ENCODE measurements at regions not wholly inside any gene's neighbourhood (a gene's known extent, or its start where the extent isn't known, plus 50 kb on each side); places are given as distances from the start of the nearest gene placed in this dataset.

DNA sequence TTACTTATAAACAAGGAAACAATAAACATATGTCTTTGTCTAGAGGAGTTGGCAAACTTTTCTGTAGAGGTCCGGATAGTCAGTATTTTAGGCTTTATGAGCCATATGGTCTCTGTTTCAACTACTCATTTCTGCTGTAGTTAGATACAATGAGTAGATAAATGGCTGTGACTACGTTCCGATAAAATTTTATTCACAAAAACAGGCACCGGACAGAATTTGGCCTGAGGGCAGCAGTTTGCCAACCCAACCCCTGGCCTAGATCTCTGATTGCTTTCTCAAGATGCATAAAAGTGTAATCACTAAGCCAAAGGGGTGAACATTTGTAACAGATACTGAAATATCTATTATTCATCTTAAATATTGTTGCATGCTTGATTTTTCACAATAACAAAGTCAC, 123.1 kb upstream of the ESRRG start:
- no peak for FAIRE-seq

DNA sequence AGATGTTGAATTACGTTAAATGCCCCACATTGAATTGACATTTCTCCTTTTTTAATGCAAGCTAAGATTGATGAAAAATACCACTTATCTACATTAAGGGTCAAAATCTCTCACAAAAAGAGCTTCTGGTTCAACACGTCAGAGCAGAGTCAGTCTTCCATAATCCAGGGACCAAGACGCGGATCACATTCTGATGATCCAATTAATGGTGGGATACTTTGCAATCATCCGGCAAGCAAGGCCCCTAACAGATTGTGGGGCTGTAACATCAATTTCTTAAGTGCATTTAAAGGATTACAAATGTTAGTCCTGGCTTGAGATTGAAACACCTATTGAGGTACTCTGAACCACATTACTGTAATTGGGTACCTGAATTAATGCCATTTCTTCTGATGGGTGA, 120.2 kb upstream of the ESRRG start:
- no peak for FAIRE-seq

DNA sequence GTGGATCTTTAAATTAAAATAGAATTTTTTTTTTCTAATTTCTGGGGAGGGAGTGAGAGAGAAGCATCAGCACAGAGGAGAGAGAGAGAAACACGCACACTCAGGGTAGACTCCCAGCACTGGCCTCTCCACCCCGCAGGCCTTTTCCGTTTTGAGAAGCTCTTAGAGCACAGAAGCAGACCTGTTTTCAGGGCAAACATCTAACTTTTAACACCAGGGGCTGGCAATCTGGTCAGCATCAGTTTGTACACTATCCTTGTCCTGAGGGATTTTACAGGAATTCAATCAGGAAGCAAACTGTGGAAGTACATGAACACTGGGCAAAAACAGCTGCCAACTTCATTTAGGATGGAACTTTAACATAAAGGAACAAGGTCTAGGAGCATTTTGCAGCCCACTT, 117.9 kb upstream of the ESRRG start:
- FAIRE-seq: no peak

DNA sequence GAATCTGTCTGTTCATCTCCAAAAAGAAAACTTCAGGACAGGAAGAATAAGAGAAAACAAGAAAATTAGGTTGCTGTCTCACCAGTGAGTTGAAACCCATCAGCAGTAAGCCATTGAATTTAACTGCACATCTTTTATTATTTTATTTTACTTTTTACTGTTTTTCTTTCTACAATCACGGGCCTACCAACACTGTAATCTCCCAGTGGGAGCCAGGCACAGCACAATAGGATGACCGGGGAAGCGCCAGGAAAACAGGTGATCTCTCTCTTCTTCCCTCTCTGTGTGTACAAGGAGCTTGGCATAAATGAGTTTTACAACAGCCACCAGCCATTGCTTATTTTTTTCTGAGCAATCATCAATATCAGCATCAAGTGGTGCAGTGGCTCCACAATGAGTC, 113.1 kb upstream of the ESRRG start:
- no peak for FAIRE-seq

DNA sequence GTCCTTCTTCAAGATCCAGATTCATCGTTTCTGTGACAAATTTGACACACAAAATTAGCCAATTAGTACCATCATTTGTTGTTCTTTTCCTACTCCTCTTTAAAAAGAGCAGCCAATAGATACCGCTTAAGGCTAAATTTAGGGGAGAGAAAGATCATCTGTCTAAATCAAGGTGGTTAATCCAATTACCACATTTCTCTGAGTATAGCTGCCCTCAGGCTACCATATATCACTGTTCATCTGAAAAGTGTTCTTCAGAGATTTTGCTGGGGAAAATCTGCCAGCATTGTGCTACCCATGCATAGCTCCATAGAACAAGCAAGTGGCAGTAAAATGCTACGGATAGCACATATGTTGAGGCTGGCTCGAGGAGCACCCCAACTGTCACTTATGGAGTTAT, 110.3 kb upstream of the ESRRG start:
- no peak for FAIRE-seq

DNA sequence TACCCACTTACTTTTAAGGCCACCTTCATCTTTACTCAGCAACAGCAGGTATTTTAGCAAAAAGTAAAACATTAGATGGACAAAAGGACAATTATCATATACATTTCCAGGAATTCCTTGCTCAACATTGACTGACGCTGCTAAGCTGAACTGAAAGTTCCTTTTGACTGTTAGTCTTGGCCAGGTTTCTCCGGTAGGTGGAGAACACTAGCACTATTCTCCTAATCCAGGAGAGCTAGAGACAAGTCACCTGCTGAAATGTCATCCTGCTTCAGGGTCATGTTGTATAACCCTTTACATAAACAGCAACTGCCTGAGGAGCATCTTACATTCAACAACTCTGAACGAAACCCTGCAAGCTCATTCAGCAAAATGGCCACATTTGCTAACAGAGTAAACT, 109.0 kb upstream of the ESRRG start:
- no peak for FAIRE-seq

DNA sequence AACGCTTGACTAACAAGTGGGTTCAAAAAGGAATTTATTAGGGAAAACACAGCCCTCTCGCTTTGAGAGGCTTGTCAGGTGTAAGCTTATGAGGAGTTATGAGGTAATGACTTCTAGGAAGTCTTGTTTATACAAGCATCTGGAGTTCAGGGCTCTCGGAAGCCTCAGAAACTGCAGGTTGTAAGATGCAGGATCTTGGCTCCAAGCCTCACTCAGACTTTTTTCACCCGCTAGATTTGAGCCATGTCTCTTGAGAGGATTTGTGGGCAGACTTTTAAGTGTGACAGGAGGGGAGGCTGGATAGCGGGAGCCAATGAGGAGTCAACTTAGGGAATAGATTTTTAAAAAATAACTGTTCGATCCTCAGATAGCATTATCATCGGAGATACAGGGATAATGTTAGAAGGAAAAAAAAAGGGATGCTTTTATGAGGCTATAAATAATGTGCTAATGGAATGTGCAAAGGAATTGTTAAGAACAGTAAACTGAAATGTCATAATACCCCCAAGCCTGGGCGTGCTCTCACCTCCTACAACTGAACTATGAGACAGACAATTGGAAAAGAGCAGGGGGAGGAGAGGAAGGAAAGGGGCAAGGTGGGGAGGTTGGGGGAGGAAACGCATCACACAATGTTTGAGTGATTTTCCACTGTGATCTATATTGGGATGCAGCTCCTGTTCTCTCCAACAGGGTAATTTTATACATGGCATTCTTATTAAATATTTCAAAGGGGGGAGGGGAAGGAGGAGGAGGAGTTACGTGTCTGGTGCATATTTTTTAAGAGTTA, 107.4 kb upstream of the ESRRG start:
- FAIRE-seq: no peak

DNA sequence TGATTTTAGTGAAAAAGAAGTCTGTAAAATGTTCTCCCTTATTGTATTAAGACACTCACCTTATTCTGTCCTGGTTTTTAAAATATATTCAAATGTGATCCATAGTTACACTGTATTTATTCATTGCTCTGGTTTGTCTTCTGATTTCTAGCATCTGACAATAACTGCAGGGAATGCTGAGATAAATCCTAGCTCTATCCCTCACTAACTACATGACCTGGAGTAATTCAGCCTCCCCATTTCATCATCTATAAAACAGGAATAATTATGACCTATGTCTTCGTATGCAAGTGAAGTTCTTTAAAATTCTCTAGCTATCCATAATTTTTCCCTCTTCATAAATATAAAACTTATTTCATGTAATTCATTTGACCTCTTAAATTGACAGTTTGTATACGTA, 104.0 kb upstream of the ESRRG start:
- FAIRE-seq: no peak

DNA sequence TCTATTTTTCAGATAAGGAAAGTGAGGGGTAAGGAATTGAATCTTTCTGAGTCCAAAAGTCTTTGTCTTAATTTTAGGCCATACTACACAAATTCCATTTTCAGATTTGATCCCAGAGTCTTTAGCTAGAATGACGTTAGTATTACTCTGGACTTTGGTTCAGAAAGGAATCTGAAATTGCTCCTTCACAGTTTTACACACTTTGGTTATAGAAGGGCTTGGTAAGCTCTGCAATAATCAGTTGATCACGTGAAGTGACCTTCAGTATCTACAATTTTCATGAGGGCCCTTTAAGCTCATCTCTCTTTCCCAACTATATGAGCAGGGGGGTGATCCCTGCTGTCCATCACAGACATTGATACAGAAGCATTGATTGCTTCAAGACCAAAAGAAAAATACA, 103.4 kb upstream of the ESRRG start:
- FAIRE-seq: no peak

DNA sequence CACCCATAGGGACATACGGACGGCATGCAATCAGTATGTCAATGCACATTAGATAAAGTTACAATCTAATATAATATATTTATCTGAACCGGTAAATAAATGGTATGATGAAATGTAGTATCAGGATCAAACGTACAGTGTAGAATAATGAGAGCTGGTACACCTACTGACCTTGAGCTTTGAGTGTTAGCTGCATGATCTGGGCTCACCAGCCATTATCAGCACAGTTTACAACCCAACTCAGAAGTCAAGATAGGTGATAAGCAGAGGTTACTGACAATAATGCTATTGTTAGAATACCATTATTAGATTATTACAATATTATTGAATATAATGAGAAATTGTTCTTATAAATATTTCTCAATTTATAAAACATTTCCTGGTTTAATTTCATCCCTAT, 103.0 kb upstream of the ESRRG start:
- no peak for FAIRE-seq

DNA sequence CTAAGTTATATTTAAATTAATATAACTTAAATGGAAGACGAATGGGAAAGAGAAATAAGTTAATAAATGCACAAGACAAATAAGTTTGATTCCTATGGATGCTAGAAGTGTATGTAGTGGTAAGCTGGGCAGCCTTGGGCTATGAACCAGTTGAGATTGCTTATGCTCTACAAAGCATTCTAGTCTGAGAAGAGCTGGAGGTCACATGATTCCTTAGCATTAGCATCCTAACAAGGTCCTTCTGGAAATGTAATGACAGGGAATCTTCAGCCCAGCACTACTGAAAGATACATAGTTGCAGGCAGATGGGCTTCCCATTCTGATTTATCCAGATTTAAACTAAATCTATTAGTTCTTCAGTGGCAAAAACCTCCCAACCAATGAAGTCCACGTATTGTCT, 102.3 kb upstream of the ESRRG start:
- FAIRE-seq: no peak

DNA sequence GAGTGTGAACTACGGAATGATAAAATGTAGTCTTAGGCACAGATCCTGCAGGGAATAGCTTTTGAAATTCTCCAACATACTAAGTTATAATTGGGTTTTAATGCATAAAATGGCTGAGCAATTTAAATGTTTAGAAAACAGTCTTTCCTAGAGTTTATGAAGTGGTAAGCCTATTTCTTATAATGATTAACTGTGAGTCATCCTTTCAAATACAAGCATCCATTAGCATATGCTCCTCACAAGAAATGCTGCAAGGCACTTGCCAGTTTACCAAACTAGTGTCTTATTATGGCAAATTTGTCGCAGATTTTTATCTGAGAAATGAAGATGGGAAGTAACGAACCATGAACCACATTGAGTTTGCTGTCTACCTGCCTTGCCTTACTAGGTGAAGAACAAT, 101.3 kb upstream of the ESRRG start:
- no peak for FAIRE-seq

DNA sequence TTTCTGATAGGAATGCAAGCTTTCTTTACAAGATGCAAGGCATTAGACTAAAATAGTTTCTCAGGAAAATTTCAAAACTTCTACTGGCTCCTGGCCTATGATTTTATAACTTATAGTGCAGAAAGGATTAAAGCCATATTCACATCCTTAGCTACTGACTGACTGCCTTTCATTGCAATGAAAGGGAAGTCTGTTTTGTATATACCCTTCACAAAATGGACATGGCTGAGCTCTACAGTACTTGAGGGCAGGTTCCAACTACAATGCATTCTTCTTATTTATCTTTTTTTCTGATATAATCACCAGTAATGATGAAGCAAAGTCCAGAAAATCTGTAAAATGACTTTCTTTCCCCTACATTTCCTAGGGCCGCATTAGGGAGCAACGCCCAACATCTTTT, 100.5 kb upstream of the ESRRG start:
- FAIRE-seq: no peak

DNA sequence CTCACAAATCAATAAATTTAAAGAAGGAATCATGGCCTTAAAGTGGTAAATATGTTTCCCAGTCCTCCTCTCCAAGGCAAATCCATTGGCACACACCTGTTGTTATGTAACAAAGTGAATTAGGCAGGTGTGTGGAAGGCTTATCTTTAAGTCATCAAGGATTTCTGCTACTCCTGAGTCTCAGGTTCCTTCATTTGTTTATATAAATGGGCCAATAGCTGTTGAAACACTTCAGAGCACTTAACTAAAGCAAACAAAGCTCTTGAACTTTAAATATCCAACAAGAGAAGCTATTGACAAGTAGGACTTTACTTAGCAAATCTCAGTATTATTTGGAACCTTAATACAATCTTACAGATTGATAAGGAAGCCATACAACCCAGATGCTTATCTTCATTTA, 99.3 kb upstream of the ESRRG start:
- no peak for FAIRE-seq

DNA sequence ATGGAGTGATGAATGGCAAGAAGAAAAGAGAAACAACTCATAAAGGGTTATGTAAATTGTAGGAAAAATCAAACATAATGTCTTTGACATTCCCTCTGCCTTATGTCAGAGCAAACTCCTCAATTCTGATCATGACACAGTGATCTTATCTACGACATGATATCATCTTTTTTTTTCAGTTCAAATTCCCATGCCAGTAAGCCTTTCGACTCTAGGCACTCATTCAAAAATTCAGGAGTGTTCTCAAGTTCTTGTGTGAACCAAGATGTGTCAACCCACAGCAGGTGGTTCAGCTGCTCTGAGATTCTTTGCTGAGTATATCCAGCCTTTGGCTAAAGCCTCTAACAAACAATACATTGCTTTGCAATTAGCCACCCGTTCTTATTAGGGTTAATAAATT, 97.1 kb upstream of the ESRRG start:
- no peak for FAIRE-seq

DNA sequence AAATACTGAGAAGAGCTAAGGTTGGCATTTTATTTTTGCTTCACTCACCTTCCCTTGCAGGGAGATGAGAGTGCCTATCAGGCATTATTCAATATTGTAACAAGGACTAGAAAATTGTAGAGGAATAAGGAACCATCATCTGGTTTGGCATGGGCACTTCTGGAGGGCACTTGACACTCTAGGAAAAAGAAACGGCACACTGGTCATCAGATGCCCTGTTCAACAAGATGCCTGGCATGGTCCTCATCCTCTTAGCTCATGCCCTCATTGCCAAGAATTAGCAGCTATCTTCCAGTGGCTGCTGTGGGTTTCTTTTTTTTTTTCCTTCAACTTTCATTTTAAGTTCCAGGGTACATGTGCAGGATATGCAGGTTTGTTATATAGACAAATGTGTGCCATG, 95.1 kb upstream of the ESRRG start:
- FAIRE-seq: no peak

DNA sequence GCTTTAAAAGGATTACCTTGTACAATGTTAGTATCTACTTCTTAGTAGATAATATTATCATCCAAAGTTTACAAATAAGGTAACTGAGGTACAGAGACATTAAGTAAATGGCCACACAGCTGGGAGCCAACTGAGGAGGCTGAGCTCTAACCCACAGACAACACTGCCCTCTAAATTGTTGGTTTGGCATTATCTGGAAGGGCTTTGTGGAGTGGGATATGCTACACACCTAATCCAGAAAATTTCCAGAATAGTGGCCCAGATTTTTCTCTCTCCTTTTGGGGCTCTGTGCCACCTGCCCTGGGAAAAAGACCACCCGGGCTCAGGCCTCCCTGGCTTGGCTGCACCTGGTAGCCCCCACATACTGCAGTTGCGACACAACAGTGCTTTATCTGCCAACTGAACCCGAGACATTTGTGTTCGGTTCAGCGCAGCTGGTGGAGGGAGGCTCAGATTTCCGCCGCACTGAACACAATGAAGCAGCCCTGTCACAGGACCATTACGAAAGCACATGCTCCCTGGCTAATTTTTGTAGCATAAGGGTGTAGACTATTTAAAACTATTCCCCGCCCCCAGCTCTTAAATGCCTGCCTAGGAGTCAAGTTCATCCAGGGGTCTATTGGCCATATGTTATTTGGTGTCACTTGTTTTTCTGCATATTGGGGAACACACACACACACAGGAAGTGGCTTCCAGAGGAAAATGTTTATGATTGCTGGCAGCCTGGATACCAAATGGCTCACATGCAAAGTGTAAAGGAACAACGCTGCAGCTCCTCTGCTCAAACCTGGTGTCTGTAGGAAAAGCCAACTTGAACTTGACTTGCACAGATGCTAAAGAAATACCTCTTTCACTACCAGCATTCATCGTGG, 92.3 kb upstream of the ESRRG start:
- FAIRE-seq: no peak

DNA sequence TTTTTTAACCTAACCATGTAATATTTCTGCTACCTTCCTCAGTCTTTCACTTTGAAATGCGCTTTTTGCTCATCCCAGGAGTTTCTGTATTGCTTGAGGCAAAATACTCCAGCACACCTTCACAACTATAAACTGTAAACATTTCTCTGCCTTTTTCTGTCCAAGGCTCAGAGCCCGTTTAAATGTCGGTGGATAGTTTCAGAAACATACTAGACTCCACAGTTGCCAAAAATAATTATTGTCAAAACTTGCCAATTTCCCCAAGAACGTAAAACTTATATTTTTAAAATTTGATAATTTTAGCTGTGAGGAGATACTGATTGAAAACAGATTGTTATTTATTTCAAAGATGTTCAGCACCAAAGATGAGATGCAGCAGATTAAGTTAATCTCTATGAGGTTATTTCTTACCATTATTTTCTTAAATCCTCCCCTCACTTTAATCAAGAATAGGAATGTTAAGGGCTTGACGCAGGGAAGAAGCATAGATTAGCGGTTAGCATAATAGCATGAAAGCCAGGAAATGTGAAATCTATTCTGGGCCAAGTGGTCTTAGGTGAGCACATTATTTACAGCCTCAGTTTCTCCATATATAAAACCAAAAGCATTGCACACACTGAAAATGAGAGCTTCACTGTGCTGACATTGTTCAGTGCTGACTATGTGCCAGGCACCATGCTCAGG, 91.5 kb upstream of the ESRRG start:
- FAIRE-seq: no peak

DNA sequence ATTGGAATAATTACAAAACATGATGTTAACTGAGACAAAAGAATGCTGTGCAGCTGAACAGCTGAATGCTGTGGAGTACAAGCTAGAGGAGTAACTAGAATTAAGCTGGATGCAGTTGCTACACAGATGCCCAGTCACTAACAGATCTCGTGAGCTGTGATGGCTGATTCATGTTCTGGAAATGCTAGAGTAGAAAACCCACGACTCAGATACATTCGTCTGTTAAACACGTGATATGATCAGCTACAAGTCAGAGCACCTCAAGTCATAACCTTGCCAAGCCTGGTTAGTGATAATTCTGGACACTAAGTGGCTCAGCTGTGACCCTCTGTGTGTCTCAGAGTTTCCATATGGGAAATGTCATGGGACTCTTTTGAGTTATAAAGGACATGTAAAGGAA, 89.7 kb upstream of the ESRRG start:
- FAIRE-seq: no peak

DNA sequence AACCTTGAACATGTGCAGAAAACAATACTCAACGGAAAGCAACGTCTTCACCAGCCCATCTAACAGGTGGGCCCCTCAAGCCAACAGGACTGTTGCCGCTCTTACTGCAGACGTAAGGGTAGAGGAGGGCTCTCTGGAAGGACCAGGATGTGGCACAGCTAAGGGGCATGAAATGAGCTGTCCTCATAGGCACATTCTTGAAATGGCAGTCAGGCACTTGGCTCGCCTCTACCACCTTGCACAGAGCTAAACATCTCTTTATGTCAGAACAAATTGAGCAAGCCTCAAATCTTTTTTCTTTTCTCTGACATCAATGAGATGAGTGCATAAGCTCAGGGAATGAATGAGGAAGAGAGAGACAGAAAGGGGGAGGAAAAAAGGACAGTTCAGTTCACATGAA, 86.4 kb upstream of the ESRRG start:
- no peak for FAIRE-seq

DNA sequence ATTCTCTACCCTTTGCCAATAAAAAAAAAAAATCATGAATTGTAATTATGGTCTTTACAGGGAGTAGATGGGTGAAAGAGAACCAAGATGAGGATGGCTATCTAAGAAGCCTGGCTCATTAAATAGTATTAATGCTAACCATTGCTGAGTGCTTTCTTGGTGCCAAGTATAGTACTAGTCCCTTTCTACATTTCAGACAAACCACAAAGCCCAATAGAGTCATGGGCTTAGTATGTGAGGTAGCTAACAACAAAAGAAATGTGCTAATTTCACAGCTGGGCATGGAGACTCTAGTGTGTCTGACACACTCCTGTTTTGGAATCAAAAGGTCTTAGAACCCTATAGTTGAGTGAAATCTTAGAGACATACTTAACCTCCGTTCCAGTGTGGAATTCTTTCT, 84.5 kb upstream of the ESRRG start:
- FAIRE-seq: no peak

DNA sequence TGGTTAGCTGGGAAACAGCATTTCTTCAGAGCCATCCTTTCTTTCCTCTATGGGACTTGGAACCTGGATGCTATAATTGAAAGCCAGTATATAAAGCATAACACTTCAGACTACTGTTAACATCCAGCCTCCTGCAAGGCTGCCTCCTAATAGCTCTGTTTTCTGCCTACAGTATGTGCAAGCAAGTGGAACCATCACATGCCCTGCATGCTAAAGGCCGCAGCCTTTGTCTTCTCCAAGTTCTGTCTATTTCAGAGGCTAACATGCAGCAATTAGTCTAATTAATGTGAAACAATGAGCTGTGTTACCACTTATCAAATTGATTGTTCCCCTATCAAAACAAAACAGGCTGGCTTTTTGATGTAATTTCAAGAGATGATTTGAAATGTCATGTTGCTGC, 82.7 kb upstream of the ESRRG start:
- FAIRE-seq: no peak

DNA sequence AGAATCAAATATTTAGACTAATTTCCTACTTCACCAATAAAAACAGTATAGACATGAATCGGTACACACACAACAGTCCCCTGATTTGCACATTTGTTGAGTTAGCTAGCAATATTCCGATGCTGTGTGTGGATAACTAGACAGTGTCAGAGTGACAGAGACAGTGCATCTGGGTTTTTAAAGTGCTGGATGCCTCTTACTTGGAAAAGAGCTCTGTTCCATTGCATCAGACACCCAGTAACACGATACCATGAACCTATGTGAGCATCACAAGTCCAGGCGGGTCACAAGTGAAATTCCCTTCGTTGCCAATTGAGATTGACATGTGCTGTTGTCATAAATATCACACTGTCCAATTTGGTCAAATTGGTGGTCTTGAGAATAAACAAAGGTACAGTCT, 82.0 kb upstream of the ESRRG start:
- FAIRE-seq: no peak

DNA sequence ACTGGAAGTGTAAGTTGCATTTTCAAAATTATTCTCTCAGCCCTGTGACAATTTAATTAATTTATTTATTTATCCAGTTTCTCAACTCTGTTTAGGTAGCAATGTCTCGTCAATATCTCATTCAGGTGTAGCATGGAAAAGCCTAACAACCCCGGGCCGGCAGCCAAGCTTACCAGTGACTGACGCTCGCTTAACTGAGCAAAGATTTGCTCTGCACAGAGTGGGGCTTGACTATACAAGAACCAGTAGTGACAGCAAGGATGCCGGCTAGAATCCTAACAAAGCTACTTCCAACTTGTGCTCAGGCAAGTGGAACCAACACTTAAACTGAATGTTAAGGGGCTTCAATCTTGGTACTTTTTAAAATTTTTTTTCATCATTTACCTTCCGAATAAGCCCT, 80.9 kb upstream of the ESRRG start:
- FAIRE-seq: no peak
